ENCODE measurements at regions not wholly inside any gene's neighbourhood (a gene's known extent, or its start where the extent isn't known, plus 50 kb on each side); places are given as distances from the start of the nearest gene placed in this dataset.
A peak's percentile ranks its signal among the peaks of the same experiment; 100 is the strongest.
"Not testable (repeated sequence)": the region's sequence is repeated elsewhere in the genome, so short reads cannot be mapped to it uniquely, and the experiment has no call there.

DNA sequence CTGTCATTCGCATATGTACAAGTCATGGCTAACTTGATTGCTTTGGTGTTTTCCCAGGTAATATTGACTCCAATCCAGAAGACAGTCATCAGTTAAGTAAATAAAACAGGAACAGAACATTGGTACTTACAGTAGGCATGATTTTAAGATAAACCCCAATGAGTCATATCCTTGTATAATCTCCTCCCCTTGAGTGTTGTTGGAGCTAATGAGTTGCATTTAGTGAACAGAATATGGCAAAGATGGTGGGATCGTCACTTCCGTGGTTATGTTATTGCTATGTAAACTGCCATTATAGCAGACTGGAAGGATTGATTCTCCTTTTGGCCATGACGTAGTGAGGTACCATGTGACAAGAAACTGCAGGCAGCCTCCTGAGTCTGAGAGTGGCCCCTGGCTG lies 102.2 kb downstream of the TMX1 start:
- no peak for DNase-seq (ENCODE audit: low spot score)

DNA sequence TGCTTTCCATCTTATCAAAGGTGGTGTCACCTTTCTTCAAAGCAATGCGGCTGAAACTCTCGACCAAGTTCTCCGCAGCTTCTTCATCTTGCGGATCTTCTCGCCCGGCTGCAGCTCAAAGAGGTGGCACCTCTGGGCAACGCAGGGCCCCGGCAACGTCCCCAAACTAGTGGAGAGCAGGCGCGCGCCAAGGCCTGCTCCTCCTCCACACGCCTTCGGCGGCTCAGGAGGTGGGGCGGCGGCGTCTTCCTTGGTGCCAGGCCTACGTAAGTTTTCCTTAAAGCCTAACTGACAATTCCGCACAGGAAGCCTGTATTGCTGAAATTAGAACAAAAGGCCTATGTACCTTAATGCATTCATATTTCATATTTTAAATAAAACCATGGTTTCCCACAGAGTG lies 112.0 kb downstream of the TMX1 start:
- no peak for DNase-seq (ENCODE audit: low spot score)

DNA sequence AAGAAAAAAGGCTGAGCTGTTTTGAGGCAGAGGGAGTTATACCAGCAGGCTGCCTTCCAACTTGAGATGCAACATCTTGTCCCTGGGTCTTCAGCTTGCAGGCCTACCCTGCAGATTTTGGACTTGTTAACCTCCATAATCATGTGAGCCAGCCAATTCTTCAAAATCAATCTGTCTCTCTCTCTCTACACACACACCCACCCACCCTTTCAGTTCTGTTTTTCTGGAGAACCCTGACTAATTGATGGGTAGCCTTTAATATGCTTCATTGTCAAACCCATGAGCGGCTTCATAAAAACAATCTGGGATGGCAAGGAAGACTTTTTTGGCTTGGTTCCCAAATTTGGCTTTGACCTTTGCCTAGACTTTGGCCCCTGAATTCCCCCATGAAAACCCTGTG lies 113.9 kb downstream of the TMX1 start:
- DNase-seq (ENCODE audit: low spot score) = no peak

DNA sequence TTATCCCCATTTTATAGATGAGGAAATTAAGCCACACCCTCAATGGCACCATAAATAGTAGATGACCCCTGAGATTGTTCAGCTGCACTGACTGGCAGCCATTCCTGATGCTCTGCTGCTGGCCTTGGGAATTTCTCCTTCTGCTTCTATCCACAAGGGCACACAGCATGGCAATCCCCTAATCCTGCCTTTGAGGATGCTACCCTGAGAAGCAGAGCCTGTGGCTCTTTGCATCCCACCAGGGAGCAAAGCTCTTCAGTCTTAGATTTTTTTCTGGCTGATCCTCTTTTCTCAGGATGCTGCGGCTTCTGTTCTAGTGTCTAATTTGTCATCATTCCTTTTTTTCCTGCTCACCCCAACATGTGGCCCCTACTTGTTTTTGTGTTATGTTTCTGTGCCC lies 114.8 kb downstream of the TMX1 start:
- DNase-seq (ENCODE audit: low spot score) = no peak

GRCh38 chr14:51356381-51356780 lies 116.3 kb downstream of the TMX1 start:
- DNase-seq (ENCODE audit: low spot score) = no peak

DNA sequence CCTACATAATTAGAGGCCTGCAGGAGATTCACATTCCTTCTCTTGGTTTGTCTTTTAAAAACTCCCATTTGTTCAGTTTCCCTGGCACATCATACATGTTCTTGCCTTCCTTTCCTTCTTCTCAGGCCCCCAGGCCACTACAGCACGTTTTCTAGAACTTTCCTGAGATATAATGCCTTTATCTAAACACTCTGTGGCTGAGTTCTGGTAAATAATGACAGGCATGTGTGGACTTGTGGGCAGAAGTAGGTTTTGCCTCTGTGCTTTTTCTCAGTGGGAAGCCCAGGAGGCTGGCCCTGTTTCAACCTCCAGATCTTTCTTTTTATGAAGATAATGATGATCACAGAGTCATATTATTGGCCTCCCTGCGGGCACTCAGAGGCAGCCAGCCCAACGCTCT lies 117.2 kb downstream of the TMX1 start:
- no peak for DNase-seq (ENCODE audit: low spot score)

DNA sequence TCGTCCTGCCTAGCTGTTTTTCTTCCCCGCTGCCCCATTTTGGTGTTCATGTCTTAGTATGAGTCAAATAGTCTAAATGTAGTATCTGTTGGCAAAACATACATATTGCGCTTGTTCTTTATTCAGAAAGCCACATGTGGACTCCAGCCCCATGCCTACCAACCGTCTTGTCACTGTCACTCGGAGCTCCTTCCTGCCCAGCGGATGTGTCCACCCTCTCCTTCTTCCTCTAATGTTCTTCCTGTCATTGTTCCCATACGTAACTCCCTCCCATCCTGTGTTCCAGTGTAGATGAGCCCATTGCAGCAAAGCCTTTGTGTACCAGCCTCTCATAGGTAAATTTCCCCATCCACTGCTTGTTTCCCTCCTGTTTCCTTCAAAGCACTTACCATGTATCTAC lies 120.5 kb downstream of the TMX1 start:
- no peak for DNase-seq (ENCODE audit: low spot score)

DNA sequence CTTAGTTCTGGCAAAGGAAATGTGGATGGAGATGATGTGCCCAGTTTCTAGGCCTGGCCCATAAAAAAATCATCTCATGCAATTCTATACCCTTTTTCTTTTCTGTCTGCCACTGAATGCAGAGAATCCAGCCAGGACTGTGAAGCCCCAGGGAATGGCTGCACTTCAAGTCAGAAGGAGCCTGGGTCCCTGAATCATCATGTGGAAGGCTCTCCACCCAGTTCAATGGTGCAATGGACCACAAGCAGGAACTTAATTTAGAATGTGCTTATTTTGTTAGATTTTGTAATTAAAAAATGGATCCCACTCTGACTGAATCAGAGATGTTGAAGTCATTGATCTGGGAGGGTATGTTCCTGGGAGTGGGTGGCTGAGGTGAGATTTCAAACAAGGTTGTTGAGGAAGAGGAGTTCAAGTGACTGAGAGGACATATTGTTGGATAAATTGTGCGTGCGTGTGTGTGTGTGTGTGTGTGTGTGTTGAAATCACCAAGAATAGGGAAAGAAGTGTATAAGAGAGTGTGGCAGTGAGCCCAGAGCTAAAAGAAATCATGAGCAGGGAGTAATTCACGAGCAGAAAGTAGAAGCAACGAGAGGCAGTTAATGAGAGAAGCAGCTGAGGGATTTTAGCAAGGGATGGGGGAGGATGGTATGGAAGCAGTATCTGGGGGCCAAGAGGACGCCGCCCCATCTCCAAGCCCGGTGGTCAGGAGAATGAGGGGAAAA lies 125.4 kb downstream of the TMX1 start:
- DNase-seq (ENCODE audit: low spot score) = no peak

DNA sequence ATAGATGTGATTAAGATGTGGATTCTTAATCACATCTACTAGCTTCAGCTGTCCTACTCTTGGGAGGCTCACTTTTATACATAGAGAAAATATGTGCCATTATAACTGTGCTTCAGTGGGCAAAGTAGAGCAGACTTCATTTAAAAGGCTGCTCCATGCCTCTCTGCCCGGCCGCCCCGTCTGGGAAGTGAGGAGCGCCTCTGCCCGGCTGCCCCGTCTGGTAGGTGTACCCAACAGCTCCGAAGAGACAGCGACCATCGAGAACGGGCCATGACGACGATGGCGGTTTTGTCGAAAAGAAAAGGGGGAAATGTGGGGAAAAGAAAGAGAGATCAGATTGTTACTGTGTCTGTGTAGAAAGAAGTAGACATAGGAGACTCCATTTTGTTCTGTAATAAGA lies 126.4 kb downstream of the TMX1 start:
- not testable (repeated sequence) for DNase-seq (ENCODE audit: low spot score)

- DNase-seq (ENCODE audit: low spot score) = not testable (repeated sequence)
These were observed 127.0 kb downstream of the TMX1 start for GRCh38 chr14:51366866-51367599.

GRCh38 chr14:51367600-51367931 lies 127.5 kb downstream of the TMX1 start:
- DNase-seq (ENCODE audit: low spot score) = peak; percentile 4

DNA sequence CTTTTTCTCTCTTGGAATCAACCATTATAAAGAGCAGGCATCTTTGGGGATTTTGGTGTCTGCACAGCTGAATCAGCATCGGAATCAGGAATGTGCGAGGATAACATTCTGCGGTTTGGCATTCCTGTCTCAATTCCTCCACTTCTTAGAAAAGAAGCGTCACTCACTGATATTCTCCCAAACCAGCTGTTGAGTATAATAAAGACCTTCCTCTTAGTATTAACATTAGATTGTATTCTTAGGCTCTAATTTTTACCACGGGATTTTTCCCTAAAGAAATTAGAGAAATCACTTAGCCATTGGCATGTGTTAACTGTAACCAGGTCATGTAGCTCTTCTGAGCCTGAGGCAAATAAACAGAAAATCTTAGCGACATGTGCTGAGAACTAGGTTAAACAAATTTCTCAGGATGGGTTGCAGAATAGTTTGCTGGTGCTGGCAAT lies 128.7 kb downstream of the TMX1 start:
- DNase-seq (ENCODE audit: low spot score) = no peak

- no peak for DNase-seq (ENCODE audit: low spot score)
These were observed 129.8 kb downstream of the TMX1 start for GRCh38 chr14:51369814-51370213.

DNA sequence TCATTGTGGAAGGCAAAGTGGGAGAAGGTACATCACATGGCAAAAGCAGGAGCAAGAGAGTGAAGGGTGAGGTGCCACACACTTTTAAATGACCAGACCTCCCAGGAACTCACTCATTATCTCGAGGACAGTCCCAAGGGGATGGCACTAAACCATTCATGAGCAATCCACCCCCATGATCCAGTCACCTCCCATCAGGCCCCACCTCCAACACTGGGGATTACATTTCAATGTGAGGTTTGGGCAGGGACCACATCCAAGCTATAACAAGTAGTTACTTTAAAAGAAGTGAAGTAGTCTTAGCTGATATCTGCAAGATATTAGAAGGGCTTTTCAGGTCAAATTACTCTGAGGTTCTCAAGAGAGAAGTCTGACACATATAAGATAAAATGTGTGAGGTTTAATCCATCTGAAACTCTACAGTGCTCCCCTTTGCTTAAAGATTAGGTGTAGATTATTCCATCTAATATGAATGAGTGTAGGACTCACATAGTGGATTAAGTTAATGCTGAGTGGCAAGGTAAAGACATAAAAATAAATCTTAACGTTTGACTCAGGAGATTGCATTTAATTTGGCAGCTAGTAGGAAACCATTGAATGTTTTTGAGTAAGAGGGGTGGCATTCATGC lies 130.8 kb downstream of the TMX1 start:
- no peak for DNase-seq (ENCODE audit: low spot score)

GRCh38 chr14:51377186-51377585 lies 137.1 kb downstream of the TMX1 start:
- DNase-seq (ENCODE audit: low spot score) = not testable (repeated sequence)

DNA sequence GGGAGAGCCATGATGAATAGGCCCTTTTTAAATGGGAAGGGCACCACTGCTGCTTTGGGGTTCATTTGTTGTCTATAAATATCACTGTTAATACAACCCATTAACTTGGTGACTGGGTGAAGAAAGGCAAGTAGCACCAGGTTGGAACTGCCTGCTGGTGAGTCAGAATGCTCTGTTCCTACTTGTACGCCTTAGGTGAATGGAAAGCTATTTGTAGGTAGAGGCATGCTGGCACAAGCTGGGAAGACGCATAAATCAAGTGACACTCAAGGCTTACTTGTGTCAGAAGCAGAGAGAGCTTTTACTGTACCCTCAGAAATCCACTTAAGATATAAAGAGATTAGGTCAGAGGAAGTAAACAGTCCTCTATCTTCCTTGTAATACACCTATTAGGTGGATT lies 142.5 kb downstream of the TMX1 start:
- DNase-seq (ENCODE audit: low spot score) = no peak

GRCh38 chr14:51386411-51386810 lies 146.4 kb downstream of the TMX1 start:
- DNase-seq (ENCODE audit: low spot score) = no peak

GRCh38 chr14:51386983-51387735 lies 147.1 kb downstream of the TMX1 start:
- DNase-seq (ENCODE audit: low spot score) = no peak

DNA sequence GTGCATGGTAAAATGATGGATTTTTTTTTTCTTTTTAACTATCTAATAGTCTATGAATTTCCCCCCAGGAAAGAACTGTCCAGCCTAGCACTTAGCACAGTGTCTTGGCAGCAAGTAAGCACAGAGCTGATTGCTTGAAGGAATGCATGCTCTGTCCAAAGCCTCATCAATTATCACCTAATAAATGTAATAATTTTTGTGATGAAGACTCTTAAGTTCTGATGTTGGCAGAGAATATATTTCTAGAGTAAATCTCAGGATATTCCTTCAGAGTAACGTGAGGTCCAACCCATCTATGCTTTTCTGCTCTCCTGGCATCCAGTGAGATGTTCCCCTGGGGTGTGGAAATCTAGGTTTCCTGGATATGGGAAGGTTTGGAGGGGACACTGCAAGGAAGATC lies 152.4 kb downstream of the TMX1 start:
- no peak for DNase-seq (ENCODE audit: low spot score)

DNA sequence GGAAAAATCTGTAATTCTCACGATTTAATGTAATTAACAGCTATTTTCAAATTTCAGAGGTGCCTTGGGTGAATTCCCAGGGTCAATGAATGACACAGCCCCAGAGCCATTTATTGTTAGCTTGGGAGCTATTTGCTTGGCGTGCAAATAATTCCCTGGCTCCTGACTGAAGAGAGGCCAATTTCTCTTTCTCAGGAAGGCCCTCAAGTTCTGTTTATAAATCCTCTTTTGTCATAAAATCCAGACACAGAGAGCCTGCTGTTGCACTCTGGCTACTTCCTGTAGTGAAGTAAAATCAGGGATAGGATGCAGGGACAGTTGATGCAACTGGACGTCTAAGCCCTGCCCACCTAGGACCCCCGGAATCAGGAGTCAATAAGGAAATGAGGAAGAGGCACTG lies 154.3 kb downstream of the TMX1 start:
- peak; percentile 29 for DNase-seq (ENCODE audit: low spot score)

DNA sequence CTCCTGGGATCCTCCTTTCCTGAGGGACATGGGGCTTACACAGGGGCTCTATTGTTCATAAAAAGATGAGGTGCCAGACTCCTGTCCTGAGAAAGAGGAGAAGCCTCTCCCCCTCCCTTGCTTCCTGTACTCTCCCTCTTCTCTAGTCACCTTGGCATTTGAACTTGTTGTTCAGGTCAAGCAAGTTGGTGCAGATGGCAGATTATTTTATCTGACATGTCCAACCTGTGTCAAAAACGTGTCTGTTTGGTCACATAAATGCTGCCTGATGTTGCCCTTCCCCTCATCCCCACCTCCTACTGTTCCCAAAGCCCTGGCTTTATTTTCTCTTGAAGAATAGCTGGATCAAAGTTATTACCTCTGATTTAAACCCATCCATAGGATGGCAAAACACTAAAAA lies 154.8 kb downstream of the TMX1 start:
- DNase-seq (ENCODE audit: low spot score) = no peak

DNA sequence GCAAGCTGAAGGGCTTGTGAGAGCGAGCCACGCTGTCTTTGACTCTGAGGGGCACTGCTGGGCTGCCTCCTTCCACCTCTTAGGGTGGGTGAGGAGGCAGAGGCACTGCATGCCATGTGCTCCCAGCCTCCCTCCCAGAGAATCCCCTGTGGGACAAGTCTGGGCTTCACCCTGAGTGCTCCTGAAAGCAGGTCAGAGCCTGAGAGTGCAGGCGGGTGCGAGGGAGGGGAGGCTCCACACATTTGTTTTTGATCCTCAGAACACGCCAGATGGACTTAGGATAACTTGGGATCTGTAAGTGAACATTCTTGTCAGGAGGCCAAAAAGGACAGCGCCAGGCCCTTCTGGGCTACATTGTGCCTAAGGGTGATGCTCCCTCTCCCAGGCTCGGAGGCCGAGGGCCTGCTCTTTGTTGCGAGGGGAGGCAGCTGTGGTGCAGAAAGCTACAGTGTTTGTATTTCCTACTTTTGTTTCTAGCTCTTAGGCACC lies 155.4 kb downstream of the TMX1 start:
- peak; percentile 32 for DNase-seq (ENCODE audit: low spot score)
